ENCODE measurements at regions not wholly inside any gene's neighbourhood (a gene's known extent, or its start where the extent isn't known, plus 50 kb on each side); places are given as distances from the start of the nearest gene placed in this dataset.
"Not testable (repeated sequence)": the region's sequence is repeated elsewhere in the genome, so short reads cannot be mapped to it uniquely, and the experiment has no call there.

DNA sequence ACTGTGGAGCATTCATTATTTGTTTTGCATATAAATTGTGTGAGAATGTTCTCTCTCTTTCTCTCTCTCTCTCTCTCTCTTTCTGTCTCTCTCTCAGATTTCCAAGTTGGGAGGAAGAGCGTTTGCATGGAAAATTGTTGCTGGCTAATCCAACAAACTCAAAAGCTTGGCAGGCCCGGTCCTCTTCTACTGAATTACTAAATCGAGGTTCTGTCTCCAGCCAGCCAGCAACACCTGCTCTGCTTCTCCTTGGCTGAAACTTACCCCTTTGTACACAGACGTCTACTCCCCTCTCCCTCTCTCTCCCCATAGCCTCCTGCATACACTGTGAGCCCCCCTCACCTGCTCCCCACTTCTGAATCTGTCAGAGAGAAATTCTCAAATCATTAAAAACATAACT lies 996.4 kb upstream of the AUTS2 start:
- no peak for DNase-seq

DNA sequence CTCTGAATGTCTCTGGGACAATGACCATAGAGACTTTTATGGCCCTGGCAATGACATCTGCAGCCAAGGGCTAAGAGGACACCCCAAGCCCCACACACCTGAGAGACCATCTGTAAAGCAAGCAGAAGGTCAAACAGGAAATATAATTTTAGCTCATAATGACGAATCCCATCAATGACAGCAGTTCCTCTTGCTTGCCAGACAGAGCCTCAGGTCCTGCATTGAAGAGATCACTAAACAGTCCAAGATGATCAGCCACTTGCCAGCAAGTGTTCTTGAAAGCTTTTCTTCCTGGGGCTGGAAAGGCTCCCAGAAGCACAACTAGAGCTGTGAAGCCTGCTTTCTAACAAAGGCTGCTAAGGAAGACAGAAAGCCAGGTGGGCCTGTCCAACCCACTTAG lies 993.7 kb upstream of the AUTS2 start:
- no peak for DNase-seq

DNA sequence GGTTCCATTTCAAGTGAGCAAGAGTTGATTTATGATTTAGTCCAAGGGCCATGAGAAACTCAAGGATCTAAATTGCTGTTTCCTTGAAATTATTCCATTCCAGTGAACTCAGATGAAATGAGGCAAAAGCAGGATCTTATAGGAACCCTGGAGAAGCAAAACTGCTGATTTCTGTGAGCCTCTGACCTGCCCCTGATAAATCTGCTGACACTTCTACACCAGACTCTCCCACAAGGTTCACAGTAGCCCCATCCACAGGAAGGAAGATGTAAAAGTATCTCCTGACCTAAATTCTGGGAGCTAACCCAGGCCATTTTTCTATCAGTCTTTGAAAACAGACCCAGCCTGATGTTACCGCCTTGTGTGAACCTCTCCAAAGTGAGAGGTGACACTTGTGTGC lies 987.6 kb upstream of the AUTS2 start:
- DNase-seq, result no peak

DNA sequence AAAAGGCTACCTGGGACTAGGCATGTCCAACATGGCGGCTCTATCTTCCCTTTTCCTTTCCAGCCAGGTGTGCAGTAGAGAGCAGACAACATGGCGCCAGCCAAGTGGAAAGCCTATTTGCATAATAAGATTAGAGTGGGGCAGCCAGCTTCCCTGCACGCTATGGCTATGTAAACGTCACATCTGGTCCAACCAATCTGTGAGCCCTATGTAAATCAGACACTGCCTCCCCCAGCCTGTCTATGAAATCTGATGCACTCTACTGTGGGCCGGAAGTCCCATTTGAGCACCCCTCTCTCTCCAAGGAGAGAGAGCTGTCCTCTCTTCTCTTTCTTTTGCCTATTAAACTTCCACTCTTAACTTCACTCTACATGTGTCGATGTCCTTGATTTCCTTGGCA lies 984.9 kb upstream of the AUTS2 start:
- DNase-seq, result no peak

GRCh38 chr7:68613897-68614296 lies 984.4 kb upstream of the AUTS2 start:
- DNase-seq, result no peak

- no peak for DNase-seq
Measured at GRCh38 chr7:68619526-68619925, 978.7 kb upstream of the AUTS2 start.

DNA sequence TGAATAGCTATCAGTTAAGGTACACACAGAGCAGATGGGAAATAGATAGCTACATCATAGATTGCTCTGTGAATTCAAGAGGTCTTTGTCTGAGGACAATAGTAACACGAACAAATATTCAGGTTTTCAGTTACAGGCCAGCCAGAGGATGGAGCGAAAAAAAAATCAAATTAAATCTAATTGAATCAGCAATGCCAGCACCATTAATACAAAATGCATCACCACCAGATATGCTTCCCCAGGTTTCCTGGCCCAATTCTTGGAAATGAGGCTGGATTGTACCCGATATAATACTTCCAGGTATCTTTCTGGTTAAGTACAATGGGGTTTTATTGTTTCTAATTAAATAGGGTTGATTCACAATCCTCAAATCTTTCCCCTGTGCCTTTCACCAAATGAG lies 975.8 kb upstream of the AUTS2 start:
- no peak for DNase-seq

- no peak for DNase-seq
Measured at GRCh38 chr7:68623030-68623429, 975.2 kb upstream of the AUTS2 start.

GRCh38 chr7:68627247-68627864 lies 970.9 kb upstream of the AUTS2 start:
- DNase-seq, result no peak

- not testable (repeated sequence) for DNase-seq
Measured at GRCh38 chr7:68630914-68631313, 967.4 kb upstream of the AUTS2 start.

- DNase-seq, result no peak
Measured at GRCh38 chr7:68640103-68640502, 958.2 kb upstream of the AUTS2 start.

- DNase-seq, result no peak
Measured at GRCh38 chr7:68642727-68643126, 955.5 kb upstream of the AUTS2 start.

DNA sequence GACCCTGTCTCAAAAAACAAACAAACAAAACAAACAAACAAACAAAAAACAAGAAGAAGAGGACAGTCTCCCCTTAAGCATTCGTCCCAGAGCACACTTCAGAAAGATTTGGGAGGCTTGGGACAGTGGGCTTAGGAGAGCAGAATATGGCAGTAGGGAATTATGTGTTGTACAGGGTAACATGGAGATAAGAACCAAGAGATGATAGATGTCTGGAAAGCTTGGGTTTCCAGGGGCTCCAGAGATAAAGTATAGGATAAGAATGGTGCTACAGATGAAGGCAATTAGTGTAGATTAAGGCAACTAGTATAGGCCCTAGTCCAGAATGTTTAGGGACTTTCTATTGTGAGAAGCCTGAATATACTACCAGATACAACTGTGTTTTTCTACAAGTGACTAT lies 934.9 kb upstream of the AUTS2 start:
- DNase-seq, result no peak

- no peak for DNase-seq
Measured at GRCh38 chr7:68671046-68671445, 927.2 kb upstream of the AUTS2 start.

GRCh38 chr7:68671671-68672070 lies 926.6 kb upstream of the AUTS2 start:
- DNase-seq, result no peak

GRCh38 chr7:68674826-68675225 lies 923.4 kb upstream of the AUTS2 start:
- no peak for DNase-seq

- no peak for DNase-seq
Measured at GRCh38 chr7:68676813-68677535, 921.3 kb upstream of the AUTS2 start.

DNA sequence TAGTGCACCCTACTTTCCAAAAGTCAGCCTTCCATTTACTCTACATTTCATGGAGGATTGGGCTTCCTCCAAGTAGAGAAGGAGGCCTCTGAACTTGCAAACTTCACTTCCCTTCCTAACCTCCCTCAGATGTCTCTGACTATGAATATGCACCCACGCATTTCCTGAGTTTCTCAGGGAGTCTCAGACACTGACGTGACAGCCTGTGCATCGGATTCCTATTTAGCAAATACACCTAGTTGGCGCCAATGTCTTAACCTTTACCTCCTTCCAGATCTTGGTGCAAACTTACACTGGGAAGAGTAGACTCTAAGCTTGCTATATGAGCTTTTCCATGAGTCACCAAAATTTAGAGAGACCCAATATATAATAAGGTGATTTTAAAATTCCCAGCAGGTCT lies 920.1 kb upstream of the AUTS2 start:
- DNase-seq, result no peak

DNA sequence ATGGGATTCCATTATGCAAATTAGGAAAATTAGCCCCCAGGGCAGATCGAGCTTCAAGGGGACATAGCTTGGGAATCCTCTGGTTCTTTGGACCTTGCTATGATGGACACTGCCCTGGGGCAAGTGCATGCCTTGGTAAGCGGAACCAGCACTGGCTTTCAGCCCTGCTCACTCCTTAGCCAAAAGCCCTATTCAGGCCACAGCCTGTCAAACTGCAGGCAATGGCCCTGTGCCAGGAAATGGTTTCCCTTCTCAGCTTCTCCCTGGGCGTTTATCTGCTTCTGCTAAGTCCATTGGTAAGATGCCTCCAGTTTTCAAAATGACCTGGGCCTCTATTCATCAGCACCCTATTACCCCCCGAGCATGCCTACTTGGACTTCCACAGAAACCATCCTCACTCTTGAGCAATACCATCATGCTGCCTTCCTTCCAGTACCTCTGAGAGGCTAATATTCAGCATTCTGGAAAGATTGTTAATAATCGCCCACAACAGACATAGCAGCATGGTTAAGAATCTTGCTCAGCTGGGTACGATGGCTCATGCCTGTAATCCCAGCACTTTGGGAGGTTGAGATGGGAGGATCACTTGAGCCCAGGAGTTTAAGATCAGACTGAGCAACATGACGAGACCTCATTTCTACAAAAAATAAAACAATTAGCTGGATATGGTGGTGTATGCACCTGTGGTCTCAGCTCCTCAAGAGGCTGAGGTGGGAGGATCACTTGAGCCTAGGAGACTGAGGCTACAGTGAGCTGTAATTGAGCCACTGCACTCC lies 918.6 kb upstream of the AUTS2 start:
- no peak for DNase-seq

GRCh38 chr7:68680235-68680872 lies 917.9 kb upstream of the AUTS2 start:
- DNase-seq, result no peak

DNA sequence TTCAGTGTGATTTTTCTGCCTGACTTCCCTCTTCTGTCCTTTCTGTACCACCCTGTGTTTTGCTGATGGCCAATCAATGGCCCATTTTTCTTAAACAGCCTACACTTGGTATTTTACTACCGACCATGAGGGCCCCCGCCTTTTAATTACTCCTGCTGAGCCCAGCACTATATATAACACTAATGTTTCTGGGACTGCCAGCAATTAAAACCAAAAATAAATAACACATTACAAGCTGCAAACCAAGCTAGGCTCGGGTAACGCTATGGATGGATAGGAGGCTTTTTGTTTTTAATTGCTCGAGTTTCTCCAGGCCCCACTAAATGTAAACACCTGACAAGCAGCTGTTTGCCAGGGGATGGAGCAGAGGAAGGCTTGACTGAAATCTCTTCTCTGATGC lies 915.4 kb upstream of the AUTS2 start:
- no peak for DNase-seq

DNA sequence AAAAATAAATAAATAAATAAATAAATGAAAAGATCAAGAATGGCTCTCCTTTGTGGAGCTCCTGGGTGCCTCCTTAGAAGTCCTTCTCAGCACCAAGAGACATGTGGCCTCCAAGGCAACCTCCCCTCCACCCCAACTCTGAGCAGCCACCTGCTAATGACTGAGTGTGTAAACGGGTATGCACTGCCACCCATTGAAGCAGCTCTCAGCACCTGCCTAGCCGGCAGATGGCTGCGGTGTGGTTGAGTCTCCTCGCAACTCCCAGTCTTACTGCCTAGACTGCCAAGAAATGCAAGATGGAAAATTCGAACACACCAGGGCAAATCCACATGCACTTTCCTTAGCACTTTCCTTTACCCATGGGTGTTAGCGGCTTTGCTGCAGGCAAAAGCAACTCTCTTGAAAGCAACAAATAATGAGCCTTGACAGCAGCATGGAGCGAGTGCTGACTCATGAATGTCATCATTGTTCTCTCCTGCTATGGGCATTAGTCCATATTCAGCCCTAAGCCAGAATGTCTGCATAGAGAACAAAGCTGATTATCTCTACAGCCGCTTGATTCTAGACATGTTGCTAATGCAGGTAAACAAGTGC lies 913.9 kb upstream of the AUTS2 start:
- DNase-seq, result no peak

- DNase-seq, result no peak
Measured at GRCh38 chr7:68684996-68685395, 913.3 kb upstream of the AUTS2 start.

Measured in CD4-positive, alpha-beta T cell treated with Interleukin-17A for 1 hour (primary cell).